Endodermal cell (in vitro differentiated cells): ENCODE measurements at regions not wholly inside any gene's neighbourhood (a gene's known extent, or its start where the extent isn't known, plus 50 kb on each side); places are given as distances from the start of the nearest gene placed in this dataset.

Experiments
- DNase-seq: peaks from one replicate; pipeline ENCODE4 v3.0.0-alpha.2; 2017
- H3K27ac ChIP-seq: 2 replicates; pipeline ENCODE4 v1.5.1; 2013; ENCODE audit warnings: mild to moderate bottlenecking, low read depth, low read length, moderate library complexity
- H3K27me3 ChIP-seq: 2 replicates; pipeline ENCODE4 v1.6.1; 2013; ENCODE audit warnings: mild to moderate bottlenecking, low read length, moderate library complexity; ENCODE audit not compliant: insufficient read depth, control insufficient read depth, poor library complexity, severe bottlenecking
- H3K36me3 ChIP-seq: 2 replicates; pipeline ENCODE4 v1.7.0; 2013; ENCODE audit warnings: mild to moderate bottlenecking, low read length, moderate library complexity; ENCODE audit not compliant: control insufficient read depth, insufficient read depth
- H3K4me1 ChIP-seq: one replicate; pipeline ENCODE4 v1.7.0; 2013; ENCODE audit warnings: low read length; ENCODE audit not compliant: control insufficient read depth, insufficient read depth
- H3K4me3 ChIP-seq: 2 replicates; pipeline ENCODE4 v1.5.1; 2013; ENCODE audit warnings: mild to moderate bottlenecking, low read length, moderate library complexity
- H3K9ac ChIP-seq: 2 replicates; pipeline ENCODE4 v1.6.1; 2013; ENCODE audit warnings: mild to moderate bottlenecking, low read length, moderate library complexity; ENCODE audit not compliant: poor library complexity, severe bottlenecking; ENCODE audit errors: extremely low read depth
- H3K9me3 ChIP-seq: 2 replicates; pipeline ENCODE4 v1.6.1; 2013; ENCODE audit warnings: mild to moderate bottlenecking, low read length, moderate library complexity; ENCODE audit not compliant: control insufficient read depth
- H3K27ac Mint-ChIP-seq: 2 replicates; pipeline ENCODE4 v1.8.0; 2020; ENCODE audit warnings: mixed read lengths
- H3K27me3 Mint-ChIP-seq: 2 replicates; pipeline ENCODE4 v1.8.0; 2021; ENCODE audit warnings: mild to moderate bottlenecking, mixed read lengths; ENCODE audit not compliant: insufficient read depth
- H3K36me3 Mint-ChIP-seq: 2 replicates; pipeline ENCODE4 v1.8.0; 2020; ENCODE audit warnings: low read depth, mixed read lengths
- H3K4me1 Mint-ChIP-seq: 2 replicates; pipeline ENCODE4 v1.8.0; 2020; ENCODE audit warnings: mixed read lengths
- H3K4me3 Mint-ChIP-seq: 2 replicates; pipeline ENCODE4 v1.8.0; 2020; ENCODE audit warnings: mild to moderate bottlenecking, moderate library complexity, mixed read lengths
- H3K9me3 Mint-ChIP-seq: 2 replicates; pipeline ENCODE4 v1.8.0; 2020; ENCODE audit warnings: mild to moderate bottlenecking, mixed read lengths
- WGBS, 2 experiments: methylation state at CpG; one replicate each; pipeline versions ENCODE4 v1.1.5 to v1.1.7; 2013; ENCODE audit warnings: missing lambda C conversion rate in 2 of 2, mixed read lengths in 1 of 2; ENCODE audit not compliant: insufficient coverage in 1 of 2, insufficient read length in 1 of 2; 5-methylcytosine and 5-hydroxymethylcytosine counted together
- TF ChIP-seq, protein P1 (sequence below): fragments of 200-600 bp; sonication (generic); conservative IDR thresholded peaks from 2 replicates; pipeline ENCODE4 v1.5.0; 2021; ENCODE audit warnings: antibody characterized with exemption, mild to moderate bottlenecking

GRCh38 chr14:21735200-21735599 lies 61.6 kb upstream of the OR4E1 start:
- peaks cover 20% of the 10 kb centered on the region for H3K27me3 ChIP-seq
- H3K4me1 ChIP-seq: no peaks in the 10 kb centered on the region
- DNase-seq: no peak
- TF ChIP-seq, protein P1, sequence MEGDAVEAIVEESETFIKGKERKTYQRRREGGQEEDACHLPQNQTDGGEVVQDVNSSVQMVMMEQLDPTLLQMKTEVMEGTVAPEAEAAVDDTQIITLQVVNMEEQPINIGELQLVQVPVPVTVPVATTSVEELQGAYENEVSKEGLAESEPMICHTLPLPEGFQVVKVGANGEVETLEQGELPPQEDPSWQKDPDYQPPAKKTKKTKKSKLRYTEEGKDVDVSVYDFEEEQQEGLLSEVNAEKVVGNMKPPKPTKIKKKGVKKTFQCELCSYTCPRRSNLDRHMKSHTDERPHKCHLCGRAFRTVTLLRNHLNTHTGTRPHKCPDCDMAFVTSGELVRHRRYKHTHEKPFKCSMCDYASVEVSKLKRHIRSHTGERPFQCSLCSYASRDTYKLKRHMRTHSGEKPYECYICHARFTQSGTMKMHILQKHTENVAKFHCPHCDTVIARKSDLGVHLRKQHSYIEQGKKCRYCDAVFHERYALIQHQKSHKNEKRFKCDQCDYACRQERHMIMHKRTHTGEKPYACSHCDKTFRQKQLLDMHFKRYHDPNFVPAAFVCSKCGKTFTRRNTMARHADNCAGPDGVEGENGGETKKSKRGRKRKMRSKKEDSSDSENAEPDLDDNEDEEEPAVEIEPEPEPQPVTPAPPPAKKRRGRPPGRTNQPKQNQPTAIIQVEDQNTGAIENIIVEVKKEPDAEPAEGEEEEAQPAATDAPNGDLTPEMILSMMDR: no peak
- no peak overlapping the region for H3K9ac ChIP-seq
- no peak overlapping the region for H3K27ac ChIP-seq
- no peaks in the 10 kb centered on the region for H3K36me3 ChIP-seq
- Mint-ChIP-seq H3K9me3 (peaks cover 2% of the 10 kb centered on the region), H3K4me3 (no peak overlapping the region), H3K4me1 (no peaks in the 10 kb centered on the region), H3K27me3 (peaks cover 18% of the 10 kb centered on the region), H3K36me3 (no peaks in the 10 kb centered on the region), H3K27ac (no peak overlapping the region)
- no peaks in the 10 kb centered on the region for H3K9me3 ChIP-seq
- no peak overlapping the region for H3K4me3 ChIP-seq
- WGBS, 2 experiments: 85 to 86% methylated on average over 2 to 3 of the region's 3 CpGs

- Histone ChIP-seq H3K9ac (no peak overlapping the region), H3K27me3 (peaks cover 15% of the 10 kb centered on the region), H3K36me3 (no peaks in the 10 kb centered on the region), H3K4me3 (no peak overlapping the region), H3K9me3 (no peaks in the 10 kb centered on the region), H3K4me1 (no peaks in the 10 kb centered on the region), H3K27ac (no peak overlapping the region)
- H3K27me3 Mint-ChIP-seq: peaks cover 16% of the 10 kb centered on the region
- no peak overlapping the region for H3K4me3 Mint-ChIP-seq
- WGBS, 2 experiments: 32 to 51% methylated on average over 6 of the region's 7 CpGs
- H3K36me3 Mint-ChIP-seq: no peaks in the 10 kb centered on the region
- no peak for DNase-seq
- peaks cover 2% of the 10 kb centered on the region for H3K9me3 Mint-ChIP-seq
- H3K27ac Mint-ChIP-seq: no peak overlapping the region
- TF ChIP-seq, protein P1: peak; percentile 90
- H3K4me1 Mint-ChIP-seq: no peaks in the 10 kb centered on the region
These were observed 60.9 kb upstream of the OR4E1 start for GRCh38 chr14:21734457-21735074.

DNA sequence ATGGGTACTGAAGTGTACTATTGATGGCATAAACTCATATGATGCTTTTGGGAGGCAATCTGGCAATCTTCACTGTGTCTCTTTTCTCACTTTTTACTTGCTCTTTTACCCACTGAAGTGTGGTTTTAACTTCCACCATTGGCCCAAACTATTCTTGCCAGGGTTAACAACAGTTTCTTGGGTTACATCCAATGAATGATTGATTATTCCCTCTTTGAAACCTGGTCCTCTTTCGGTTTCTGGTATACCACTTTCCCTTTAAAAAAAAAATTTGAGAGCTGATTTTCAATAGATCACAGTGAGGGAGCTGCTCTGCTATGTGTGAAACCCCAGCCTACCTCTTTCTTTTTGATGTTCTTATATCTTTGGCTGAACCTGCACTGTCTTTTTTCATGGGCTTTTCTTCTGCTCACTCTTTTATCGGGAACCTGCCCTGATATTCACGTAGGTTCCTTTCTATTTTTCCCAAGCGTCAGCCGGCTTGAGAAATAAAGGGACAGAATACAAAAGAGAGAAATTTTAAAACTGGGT lies 56.1 kb upstream of the OR4E1 start:
- no peaks in the 10 kb centered on the region for H3K4me1 ChIP-seq
- Mint-ChIP-seq H3K4me3 (no peak overlapping the region), H3K27ac (no peak overlapping the region), H3K27me3 (no peaks in the 10 kb centered on the region), H3K36me3 (no peaks in the 10 kb centered on the region), H3K4me1 (no peaks in the 10 kb centered on the region), H3K9me3 (peaks cover 2% of the 10 kb centered on the region)
- no peak overlapping the region for H3K9ac ChIP-seq
- WGBS, 2 experiments: 67% methylated on average over 5 of the region's 5 CpGs; no CpG with 5 or more reads in 1 of the 2 experiments
- H3K36me3 ChIP-seq: no peaks in the 10 kb centered on the region
- no peak overlapping the region for H3K4me3 ChIP-seq
- no peaks in the 10 kb centered on the region for H3K9me3 ChIP-seq
- DNase-seq: no peak
- TF ChIP-seq, protein P1: no peak
- no peaks in the 10 kb centered on the region for H3K27me3 ChIP-seq
- H3K27ac ChIP-seq: no peak overlapping the region
